ENCODE measurements at regions not wholly inside any gene's neighbourhood (a gene's known extent, or its start where the extent isn't known, plus 50 kb on each side); places are given as distances from the start of the nearest gene placed in this dataset.
"Not testable (repeated sequence)": the region's sequence is repeated elsewhere in the genome, so short reads cannot be mapped to it uniquely, and the experiment has no call there.

DNA sequence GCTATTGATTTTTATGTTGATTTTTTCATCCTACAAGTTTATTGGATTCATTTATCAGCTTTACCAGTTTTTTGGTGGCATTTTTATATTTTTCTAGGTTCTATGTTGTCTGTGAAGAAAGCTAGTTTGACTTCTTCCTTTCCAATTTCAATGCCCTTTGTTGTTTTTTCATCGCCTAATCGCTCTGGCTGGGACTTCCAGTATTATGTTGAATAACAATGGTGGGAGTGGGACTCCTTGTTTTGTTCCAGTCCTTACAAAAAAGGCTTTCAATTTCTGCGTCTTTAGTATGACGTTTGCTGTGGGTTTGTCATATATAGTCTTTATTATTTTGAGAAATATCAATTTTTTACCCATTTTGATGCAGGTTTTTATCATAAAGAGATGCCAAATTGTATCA is 175.6 kb upstream of the CCNH start:
- no peak for DNase-seq

DNA sequence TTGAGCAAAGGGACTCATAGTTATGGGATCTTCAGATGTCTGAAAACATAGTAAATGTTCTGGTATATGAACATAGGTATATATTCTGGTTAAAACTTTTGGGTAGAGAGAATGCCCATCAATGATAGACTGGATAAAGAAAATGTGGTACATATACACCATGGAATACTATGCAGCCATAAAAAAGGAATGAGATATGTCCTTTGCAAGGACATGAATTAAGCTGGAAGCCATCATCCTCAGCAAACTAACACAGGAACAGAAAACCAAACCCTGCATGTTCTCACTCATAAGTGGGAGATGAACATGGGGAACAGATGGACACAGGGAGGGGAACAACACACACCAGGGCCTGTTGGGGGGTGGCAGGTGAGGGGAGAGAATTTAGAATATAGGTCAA is 171.0 kb upstream of the CCNH start:
- DNase-seq = not testable (repeated sequence)

DNA sequence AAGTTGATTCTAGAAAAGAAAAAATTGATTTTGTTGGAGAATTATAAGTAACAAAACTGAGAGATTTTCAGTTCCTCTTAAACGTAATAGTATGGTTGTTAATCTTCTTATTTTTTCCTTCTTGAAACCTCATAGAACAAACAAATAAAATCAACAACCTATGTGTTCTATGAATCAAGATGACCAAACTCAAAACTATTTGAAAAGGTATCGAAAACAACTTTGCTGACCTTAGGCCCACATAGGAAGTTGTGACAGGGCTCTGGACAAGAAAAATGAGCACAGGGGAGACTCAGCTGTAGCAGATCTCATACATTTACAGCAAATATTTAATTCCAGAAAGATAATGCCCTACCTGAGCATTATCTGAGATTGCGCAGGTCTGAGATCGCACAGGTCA is 169.4 kb upstream of the CCNH start:
- DNase-seq = no peak

DNA sequence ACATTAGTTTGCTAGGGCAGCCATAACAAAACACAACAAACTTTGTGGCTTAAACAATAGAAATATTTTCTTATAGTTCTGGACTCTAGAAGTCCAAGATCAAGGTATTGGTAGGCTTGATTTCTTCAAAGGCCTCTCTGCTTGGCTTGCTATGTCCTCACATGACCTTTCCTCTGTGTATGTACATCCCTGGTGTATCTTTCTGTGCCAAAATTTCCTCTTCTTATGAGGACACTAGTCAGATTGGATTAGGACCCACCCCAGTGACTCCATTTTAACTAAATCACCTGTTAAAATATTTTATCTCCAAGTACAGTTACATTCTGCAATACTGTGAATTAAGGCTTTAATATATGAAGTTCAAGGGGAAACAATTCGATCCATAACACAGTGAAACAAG is 168.9 kb upstream of the CCNH start:
- DNase-seq = no peak

DNA sequence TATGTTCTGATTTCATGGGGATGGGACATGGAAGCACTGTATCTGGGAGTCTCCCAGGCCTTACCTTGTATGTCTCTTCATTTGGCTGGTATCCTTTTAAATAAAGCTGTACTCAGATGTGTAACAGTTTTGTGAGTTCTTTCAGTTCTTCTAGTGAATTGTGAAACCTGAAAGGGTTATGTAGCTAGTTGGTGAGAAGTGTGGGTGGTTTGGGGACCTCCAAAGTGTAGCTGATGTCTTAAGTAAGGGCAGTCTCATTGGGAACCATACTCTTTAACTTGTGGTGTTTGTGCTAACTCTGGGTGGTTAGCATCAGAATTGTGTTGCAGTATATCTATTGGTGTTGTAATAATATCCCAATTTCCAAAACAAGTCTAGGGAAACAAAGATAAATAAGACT is 166.9 kb upstream of the CCNH start:
- no peak for DNase-seq

DNA sequence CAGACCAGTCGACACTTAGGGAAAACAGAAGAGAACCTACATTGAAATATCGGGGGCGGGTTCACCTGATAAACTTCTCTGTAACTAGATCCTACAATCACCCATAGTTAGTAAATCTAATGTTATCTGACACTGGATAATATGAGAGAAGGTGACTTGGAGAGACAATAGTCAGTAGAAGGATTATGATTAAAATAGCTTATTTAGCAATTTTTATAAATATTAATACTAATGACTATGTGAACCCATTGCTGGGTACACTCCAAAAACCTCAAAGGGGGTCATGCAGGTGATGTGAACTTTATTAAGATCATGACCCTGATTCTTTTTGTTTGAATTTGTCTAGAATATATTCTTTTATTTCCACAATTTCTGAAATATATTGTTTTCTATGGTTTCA is 164.1 kb upstream of the CCNH start:
- no peak for DNase-seq

DNA sequence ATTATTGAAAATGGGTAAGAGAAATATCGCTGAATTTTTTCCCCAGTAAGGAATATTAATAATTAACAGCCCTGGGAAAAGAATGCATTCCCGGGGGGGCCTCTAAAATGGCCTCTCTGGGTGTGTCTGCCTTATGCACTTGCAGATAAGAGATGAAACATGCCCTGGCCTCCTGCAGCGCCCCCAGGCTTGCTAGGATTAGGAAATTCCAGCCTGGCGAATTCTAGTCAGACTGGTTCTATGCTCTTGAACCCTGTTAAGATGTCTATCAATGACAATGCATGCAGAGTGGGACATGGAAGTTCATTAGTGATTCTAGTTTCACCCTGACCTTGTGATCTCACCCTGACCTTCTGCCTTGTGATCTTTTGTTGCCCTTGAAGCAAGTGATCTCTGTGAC is 163.6 kb upstream of the CCNH start:
- not testable (repeated sequence) for DNase-seq

DNA sequence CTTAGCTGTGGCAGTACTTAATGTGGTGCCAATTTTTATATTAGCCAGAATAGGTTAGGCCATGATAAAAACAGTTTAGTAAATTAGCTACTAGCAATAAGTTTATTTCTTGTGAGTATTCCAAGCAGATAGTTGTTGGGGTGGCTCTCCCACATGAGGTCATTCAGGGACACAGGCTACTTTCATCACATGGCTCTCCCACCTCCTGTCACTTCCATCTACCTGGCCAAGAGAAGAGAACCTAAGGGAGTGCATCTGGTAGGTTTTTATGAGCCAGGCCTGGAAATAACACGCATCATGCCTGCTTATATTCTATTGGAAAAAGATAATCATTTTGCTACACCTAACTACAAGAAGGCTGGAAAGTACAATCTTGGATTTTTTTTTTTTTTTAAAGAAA is 161.4 kb upstream of the CCNH start:
- no peak for DNase-seq

DNA sequence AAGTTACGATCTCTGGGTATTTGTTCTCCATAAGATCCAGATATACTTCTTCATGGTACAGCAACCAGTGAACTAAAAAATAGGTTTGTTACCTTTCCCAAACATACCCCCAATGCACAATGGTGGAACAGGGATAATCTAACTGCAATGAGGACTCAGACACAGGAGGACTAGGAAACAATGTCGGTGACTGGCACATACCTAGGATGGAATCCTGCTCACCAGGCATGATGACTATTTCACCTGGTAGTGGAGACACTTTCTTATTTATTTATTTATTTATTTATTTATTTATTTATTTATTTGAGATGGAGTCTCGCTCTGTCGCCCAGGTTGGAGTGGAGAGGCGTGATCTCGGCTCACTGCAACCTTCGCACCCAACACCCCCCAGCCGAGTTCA is 159.9 kb upstream of the CCNH start:
- no peak for DNase-seq

DNA sequence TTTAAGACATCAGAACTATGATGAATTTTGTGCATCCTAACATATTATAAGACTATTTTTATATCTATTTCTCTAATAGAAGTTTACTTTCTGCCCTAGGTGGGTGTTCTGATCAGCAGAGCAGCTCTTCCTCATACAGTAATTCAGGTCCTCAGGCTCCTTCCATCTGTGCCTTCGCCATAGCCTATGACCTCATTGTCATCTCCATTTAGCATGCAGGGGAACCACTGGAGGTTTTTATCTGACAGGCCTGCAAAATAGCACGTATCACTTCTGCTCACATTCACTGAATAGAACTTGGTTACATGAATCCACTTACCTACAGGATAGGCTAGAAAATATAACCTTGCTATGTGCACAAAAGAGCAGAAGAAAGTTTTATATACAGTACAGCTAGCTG is 159.4 kb upstream of the CCNH start:
- DNase-seq = no peak

DNA sequence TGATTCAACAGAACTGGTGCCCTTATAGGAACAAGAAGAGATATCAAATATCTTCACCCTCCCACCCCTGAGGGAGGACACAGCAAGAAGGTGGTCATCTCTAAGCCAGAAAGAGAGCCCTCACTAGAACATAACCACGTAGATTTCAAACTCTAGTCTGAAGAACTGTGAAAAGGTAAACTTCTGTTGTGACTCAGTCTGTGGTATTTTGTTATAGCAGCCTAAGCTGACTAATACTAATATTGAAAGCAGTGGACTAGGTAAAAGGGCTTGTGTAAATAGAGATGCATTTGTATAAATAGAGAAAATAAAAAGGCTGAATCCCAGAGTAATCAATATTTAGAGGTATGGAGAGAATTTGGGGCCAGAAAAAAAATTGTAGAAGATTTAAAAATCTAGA is 157.6 kb upstream of the CCNH start:
- DNase-seq = no peak

DNA sequence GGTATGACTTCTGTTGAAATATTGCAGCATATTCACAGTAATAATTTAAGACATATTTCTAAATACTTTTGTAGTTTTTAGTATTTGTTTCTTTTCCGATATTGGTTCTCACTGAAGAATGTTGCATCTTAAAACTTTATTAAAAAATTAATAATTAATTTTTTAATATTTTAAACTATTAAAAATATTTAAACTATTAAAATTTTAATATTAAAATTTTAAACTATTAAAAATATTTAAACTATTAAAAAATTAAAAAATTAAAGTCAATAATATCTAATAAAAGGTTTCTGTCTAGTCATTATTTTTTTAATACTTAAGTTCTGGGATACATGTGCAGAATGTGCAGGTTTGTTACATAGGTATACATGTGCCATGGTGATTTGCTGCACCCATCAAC is 149.3 kb upstream of the CCNH start:
- DNase-seq = no peak

DNA sequence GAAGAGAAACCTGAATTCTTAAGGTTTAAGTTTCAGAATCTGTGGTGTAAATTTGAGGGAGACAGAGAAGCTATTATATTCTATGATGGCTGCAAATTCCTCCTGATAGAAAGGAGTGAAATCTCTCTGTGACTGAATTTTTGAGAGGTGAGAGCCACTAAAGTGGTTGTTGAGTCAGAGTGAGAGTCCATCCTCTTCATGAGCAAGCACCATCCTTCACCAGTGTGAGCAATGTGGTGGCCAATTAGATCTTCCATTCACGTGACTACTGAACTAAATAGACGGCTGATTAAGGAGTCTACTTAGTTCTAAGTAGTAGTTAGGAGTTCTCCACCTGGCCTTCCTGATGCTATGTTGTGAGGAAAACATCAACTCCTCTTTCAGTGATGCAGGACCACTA is 147.8 kb upstream of the CCNH start:
- DNase-seq = no peak

DNA sequence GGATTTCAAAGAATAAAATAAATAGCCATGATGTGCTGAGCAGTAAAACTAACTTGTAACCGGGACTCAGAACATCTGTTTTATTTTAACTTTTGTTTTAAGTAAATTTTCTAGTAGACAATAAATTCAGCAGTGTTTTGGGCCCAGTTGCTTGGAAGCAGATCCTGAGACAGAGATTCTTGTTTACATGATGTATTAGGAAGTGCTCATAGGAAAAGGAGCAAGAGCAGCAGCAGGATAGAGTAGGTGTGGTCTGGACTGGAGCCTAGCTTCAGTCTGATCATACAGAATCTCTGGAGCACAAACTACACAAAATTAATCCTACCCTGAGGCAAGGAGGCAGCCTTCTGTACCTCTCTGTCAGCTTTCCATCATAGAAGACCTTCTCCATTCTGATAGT is 139.2 kb upstream of the CCNH start:
- DNase-seq = no peak

DNA sequence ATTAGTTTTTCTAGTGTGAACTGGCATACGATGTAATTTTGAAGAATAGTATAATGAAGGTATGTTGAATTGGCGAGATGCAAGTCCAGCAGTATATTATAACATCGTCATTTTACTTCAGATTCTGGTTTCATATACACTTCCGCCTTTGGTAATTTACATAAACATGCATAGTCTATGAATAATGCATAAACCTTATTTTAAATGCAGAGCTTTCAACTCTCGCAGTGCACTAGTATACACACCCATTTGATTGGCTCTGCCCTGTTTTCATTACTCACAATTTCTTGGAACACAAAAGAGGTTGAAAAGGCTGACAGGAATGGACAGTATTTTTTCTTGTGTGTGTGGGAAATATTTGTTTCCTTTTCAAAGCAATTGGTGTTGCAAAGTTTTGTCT is 128.9 kb upstream of the CCNH start:
- DNase-seq = no peak

DNA sequence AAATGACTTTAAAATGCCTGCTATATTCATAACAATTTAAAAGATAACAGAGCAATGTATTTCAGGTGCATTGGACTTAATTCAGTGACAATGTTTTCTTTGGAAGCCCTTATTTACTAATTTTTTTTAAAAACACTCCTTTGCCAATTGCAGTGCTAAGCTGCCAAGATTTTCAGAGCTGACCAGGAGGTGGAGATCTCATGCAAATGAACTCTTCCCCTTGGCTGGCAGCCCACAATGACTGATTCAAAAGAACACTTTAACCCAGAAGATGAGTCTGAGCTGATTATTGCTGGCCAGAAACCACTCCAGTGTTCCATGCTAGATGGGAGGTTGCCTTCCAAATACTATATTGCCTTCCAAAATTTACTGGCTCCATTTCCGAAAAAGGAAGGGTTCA is 128.3 kb upstream of the CCNH start:
- peak in 1 of 2 experiments; percentile 29 for DNase-seq

DNA sequence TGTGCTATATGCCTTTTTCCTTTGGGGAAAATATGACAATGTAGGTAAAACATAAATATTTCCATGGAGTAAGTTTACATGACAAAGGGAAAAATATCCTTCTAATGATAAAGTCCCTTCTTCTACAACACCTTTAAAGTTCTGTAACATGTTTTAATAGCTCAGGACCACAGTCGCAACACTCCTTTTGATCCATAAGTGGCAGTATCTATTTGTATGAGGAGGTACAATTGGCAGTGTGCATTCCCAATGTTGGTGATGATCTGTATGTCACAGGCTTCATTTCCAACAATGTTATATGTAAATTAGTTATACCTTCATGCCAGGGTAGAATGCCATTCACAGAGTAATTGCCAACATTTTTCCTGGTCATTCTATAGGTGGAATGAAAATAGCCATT is 127.1 kb upstream of the CCNH start:
- DNase-seq = peak in 1 of 2 experiments; percentile 20

DNA sequence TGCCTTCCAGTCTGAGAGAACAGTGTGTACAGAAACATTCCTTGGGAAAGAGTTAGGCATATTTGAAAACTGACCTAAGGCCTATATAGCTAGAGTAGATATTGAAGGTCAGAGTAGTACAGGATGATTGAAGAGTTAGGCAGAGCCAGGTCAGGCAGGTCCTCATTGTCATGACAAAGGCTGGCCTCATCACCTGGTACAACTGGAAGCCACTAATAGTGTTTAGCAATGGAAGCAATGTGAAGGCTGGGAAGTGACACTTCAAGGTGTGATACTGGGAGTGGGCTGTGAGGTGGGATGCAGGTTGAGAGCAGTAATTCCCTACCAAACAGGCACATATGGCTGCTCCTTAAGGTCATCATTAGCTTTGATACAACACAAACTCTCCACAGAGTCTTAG is 123.6 kb upstream of the CCNH start:
- no peak for DNase-seq

DNA sequence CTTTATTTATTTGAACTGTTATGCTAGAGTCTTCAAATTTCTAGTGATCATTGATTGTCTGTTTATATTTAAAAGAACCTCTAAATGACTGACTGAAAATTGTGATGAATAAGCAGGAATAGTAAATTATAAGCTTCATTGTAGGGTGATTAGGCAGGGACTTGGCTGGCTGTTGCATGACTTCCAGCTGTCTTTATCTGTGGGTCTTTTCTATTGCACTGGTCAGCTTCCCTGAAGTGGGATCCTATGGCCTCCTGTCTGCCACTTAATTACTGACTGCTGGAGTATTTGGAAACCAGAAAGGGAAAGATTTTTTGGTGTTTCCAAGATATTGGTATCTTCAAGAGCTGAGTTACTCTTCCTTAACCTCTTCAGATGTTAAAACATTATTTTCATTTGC is 123.0 kb upstream of the CCNH start:
- DNase-seq = no peak

DNA sequence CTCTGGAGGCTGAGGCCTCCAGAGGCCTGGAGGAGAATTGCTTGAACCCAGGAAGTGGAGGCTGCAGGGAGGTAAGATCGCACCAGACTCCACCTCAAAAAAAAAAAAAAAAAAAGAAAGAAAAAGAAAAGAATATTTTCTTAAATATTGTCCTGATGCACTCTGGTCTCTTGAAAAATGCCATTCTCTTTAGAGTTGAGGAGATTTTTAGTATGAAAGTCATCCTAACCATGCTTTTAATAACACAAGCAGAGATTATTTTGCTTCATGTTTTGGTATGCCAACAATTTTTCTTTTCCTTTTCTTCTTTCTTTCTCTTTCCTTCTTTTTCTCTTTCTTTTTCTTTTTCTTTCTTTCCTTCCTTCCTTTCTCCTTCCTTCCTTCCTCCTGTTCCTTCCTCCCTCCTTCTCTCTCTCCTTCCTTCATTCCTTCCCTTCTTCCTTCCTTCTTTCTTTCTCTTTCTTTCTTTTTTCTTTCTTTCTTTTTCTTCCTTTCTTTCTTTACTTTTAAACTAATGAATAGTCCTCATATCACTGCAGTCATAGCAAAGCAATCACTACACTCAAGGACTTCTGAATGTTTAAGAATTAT is 116.9 kb upstream of the CCNH start:
- no peak for DNase-seq

DNA sequence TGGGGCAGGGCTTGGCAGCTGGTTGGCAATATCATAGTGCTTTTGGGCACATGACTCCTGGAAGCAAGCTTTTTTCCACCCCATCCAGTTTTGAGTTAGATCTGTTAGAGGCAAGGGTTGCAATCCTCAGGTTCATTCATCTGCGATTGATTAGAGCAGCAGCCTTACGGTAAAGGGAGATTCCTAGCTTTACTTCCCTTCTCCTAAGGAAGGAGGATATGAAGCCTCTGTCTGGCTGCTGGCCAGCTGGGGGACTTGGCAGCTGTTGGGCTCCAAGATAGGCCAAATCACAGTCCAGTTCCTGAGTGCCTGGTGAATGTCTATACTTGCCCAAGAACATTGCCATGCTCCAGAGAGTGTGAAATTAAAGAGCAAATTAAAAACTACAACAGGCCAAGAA is 113.4 kb upstream of the CCNH start:
- DNase-seq = no peak

DNA sequence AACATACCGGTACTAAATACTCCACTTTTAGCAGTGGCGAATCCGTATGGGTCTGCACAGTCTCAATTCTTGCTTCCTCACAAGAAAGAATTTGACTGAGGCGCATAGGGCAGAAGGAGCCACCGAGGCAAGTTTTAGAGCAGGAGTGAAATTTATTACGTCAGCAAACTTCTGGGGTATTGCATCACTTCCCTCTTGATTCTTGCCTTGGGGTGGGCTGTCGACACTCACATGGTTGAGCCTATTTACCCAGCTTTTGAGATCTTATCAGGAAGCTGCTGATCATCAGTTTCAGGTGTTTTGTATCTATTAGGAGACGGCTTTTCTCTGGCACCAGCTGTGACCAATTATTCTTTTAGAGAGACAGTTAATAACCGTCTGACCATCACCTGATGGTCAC is 111.5 kb upstream of the CCNH start:
- DNase-seq = no peak

DNA sequence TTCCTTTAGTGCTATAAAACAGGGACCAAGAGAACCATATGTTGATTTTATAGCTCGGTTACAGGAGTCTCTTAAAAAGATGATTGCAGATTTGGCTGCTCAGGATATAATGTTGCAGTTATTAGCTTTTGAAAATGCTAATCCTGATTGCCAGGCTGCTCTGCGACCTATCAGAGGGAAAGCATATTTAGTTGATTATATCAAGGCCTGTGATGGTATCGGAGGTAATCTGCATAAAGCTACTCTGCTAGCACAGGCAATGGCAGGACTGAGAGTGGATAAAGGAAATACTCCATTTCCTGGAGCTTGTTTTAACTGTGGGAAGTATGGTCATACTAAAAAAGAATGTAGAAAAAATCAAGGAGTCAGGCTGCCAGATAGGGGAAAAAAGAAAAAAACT is 99.0 kb upstream of the CCNH start:
- DNase-seq = not testable (repeated sequence)

DNA sequence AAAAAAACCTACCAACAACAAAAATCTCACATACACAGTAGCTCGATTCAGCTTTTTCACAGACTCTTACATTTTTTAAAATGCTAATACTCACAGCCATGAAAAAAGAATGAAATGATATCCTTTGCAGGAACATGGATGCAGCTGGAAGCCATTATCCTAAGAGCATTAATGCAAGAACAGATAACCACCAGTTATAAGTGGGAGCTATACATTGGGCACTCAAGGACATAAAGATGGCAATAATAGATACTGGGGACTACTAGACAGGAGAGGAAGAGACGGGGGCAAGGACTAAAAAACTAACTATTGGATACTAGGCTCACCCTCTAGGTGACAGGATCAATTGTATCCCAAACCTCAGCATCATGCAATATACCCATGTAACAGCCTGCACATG is 90.3 kb upstream of the CCNH start:
- DNase-seq = no peak

DNA sequence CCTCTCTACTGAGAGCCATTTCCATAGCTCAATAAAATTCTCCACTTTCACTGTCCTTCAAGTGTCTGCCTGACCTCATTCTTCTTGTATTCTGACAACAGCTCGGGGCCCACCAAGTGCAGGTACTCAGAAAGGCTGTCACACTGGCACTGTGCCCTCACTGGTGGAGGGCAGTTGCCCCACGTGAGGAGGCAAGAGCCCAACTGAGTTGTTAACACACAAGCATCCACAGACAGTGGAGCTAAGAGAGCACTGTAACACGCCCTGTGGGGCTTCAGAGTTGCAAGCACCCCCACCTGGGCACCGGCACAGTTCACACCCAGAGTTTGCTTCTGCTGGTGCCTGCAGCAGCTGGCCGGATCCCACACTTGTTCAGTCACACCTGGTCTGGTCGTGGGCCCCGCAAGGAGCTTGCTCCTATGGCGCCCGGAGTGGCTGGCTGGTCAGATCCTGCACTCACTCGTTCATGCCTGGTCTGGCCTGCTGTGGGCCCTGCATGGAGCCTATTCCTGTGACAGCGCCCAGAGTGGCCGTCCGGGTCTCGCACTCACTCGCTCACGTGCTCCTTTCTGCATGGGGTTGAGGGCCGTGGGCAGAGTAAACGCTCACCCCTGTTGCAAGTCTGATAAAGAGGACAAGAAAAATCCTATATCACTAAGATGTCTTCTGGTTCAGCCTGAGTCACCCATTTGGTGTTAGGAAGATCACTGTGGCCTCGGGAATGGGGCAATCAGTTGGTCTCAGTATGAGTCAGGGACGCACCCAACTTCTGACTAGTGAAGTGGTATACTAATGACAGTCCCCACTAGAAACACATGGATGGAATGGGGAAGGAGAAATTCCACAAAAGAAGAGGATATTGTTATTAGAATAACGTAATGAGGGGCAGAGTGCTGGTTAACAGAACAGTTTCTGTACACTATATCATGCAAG is 87.0 kb upstream of the CCNH start:
- DNase-seq = no peak

Measured in SW 1271 (cell line).